IPS DF 19.7 (cell line): ENCODE measurements at regions not wholly inside any gene's neighbourhood (a gene's known extent, or its start where the extent isn't known, plus 50 kb on each side); places are given as distances from the start of the nearest gene placed in this dataset.
A peak's percentile ranks its signal among the peaks of the same experiment; 100 is the strongest.

ENCODE experiments used
- DNase-seq: peaks from one replicate; pipeline ENCODE4 v3.0.0-alpha.2; 2013; ENCODE audit warnings: low read depth, low spot score

DNA sequence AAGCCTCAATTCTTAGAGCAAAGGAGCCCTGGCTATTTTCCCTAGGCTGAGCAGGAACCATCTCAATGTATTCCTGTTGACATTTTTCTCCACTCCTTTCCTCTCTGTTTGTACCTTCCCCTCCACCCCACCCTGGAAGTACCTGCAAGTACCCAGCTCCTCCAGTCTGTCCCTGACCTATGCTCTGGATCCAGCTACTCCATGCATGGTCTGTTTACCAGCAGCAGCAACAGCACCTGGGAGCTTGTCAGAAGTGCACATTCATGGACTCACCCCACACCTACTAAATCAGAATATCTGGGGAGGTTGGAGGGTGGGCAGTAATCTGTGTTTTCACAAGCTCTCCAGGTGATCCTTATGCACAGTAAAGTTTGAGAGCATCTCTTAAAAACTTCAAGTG is 240.7 kb upstream of the UMPS start:
- DNase-seq: no peak

DNA sequence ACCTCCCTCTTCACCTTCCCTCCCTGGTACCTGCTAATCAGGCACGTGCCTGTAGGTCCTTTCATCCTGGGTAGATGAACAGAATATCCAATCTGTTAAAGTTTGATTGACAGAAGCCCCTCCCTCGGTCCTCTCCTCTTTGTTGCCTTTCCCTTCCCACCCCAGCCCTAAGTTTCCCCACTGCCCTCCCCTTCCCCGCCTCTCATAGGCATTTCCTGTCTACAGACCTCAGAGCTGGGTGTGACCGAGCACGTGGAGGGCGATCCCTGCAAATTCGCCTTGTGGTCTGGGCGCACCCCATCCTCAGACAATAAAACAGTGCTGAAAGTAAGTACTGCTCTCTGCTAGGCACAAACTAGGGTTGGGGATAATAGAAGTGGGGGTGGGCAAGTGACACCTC is 239.2 kb upstream of the UMPS start:
- no peak for DNase-seq

DNA sequence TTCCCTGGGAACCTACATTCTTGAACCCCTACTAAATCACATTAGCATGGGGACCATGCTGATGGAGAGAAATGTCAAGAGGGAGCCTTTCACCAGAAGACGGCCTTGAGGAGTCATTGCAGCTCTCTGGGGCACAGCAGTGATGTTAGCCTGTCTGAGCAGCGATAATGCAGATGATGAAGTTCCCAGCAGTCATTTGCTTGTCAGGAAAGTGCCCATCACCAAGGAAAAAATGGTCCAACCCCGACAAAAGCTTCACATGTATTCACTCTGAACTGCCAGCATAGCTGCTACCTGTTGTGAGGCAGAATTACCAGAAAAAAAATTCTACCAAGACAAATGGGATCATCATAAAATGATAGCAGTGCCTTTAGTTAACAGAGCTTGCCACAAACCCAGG is 238.4 kb upstream of the UMPS start:
- DNase-seq: no peak

DNA sequence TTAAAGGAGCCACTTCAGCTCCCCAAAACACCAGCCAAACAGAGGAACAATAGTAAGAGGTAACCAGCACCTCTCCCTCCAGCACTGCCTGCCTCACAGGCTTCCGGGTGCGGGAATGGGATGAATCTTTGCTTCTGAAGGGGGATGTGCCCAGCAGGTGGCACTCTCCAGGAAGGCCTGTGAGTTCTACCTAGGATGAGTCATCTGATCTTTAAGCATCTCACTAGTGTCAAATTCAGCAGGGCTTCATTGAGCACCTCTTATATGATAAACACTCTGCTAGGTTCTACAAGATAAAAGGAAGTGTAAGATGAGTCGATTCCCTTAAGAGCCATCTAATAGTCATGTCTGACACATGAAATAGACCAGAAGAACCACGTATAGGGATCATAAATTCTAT is 237.4 kb upstream of the UMPS start:
- DNase-seq: peak; percentile 59

DNA sequence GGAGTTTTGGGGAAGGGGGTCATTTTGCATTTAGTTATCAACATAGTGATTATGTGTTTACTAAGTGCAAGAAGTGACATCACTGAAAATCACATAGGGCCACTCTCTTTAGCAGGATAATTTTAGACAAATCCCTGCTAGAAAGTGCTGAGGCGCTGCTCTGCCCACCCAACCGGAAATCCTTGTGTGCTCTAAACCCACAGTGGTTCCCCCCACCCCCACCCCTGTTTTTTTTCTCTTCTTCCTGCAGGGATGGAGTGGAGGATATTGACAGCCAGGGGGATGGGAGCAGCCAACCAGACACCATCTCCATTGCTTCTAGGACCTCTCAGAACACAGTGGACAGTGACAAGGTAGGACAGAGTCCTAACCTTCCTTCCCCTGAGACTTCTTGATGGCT is 234.2 kb upstream of the UMPS start:
- DNase-seq: no peak

DNA sequence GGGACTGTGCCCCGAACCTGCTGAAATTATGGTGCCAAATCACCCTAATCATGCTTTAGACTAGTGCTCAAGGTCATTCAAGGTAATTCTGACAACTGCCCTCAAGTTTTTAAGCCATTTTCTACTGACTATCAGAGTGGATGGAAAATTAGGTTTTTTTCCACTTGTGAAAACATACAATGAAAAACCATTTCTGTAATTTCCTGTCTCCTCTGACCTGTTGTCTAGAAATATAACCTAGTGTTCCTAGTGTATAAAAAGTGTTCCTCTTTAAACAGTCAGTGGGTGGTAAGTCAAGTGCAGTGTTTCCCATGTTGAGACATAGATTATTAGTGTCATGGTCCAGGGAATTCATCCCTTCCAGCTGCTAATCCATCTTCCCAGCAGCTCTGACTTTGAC is 232.8 kb upstream of the UMPS start:
- no peak for DNase-seq

DNA sequence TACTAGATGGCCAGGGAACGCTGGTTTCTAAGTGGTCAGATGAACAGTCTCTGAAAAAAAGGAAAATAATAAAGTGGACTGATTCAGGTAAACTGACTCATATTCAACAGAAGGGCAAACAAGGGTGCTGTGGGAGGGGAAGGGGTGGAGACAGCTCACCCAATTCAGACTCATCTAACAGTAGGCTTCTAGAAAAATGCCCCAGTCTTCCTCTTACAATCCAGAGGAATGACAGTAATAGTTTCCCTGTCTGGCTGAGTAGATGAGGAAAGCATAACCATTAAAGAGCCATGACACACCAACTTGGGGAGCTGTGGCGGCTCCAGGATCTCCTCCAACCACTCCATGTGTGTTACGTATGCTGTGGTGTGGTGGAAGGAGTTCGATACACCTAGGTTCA is 231.4 kb upstream of the UMPS start:
- no peak for DNase-seq

DNA sequence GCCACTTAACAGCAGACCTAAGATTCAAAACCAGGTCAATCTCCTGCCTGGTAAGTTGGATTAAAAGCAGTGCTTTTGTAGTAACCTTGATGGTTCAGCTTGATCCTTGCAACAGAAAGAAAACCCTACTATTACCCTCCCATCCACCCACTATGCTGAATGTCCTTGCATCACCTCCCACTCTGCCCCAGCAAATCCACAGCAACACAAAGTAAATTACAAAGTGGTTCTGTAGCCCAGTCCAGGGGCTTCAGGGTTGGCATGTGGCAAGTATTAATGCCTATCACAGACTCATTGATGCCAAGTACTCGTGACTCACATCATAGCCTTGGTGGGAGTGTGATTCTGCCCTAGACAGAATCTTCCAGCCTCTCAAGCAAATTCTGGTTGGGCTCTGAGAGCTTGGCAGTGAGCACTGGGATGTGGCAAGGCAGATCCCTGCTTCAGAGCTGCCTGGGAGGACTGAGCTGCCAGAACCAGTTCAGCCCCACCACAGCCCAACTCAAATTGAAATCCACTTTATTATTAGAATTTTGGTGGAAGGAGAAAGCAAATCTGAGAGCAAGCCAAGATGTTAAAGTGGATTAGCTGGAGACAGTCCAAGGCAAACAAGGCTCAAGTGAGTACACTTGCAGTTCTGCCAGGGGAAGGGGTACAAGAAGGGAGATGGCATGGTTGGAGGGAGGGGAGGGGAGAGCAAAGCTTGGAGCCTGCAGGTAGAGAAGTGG is 225.8 kb upstream of the UMPS start:
- no peak for DNase-seq

DNA sequence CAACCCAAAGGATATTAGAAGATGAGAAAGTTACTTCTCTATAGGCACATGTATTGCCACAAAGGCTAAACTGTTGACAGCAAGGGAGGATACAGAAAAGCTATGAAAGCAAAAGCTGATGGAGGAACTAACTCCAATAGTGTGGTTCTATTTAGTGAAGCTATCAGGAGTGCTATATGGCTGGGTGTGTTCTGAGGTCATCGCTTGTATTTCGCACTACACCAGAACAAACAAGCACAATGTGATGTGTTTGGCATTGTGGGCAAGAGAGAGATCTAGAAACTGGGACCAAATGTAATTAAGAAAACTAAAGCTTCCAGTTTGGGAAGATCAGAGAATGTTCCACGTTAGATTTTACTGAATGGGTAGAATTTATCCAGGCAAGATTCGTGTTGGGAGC is 220.4 kb upstream of the UMPS start:
- DNase-seq: no peak

GRCh38 chr3:124510290-124510689 is 220.0 kb upstream of the UMPS start:
- DNase-seq: no peak

GRCh38 chr3:124512881-124513609 is 217.2 kb upstream of the UMPS start:
- DNase-seq: no peak

DNA sequence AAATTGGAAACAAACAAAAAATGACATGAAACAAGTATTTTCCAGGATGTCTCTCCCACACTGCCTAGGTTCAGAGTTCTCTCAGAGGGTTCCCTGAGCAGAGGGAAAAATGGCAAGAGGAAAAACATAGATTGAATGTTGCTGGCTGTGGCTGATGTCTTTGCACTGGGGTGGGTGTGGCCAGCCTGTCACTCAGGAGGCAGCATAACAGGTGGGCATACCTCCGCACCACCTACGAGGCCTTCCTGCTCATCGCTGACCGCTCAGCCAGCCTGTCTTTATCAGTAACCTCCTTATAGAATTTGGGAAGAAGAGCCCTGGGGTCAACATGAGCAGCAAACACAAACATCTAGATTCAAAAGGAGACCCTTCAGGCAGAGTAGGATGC is 216.6 kb upstream of the UMPS start:
- DNase-seq: no peak

GRCh38 chr3:124514683-124515082 is 215.6 kb upstream of the UMPS start:
- no peak for DNase-seq

DNA sequence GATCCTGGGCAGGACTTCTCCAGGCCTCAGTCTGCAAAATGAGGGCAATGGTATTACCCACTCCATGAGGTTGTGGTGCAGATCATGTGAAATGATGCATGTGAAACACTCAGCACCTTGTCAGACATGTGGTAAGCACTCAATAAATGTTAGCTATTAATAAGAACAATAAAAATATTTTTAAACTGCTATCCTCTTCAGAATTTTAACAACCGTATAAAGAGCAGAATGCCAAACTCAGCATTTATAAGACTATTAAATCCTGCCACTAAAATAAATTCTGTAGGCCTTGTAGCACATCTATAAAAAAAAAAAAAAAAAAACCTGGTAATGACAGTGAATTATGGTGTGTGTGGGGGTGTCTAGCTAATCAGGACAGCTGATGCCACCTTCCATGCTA is 213.9 kb upstream of the UMPS start:
- DNase-seq: no peak

- DNase-seq: no peak
Measured at GRCh38 chr3:124517306-124517705, 212.9 kb upstream of the UMPS start.

DNA sequence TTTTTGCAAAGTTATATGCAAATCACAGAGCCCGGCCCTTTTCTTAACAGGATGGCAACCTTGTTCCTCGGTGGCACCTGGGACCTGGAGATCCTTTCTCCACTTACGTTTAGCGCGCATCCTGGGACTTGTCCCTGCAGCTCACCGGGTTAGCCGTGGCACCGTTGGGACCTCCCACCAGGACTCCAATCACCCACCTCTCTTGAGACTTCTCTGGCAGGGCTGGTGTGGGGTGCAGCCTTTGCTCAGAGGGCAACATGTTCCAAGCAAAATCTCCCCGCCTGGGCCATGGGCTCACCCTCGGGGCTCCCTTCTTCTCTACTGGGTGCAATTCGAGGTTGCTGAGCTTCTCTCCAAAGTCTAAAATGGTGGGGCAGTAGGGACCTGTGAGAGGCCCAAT is 211.9 kb upstream of the UMPS start:
- DNase-seq: no peak

DNA sequence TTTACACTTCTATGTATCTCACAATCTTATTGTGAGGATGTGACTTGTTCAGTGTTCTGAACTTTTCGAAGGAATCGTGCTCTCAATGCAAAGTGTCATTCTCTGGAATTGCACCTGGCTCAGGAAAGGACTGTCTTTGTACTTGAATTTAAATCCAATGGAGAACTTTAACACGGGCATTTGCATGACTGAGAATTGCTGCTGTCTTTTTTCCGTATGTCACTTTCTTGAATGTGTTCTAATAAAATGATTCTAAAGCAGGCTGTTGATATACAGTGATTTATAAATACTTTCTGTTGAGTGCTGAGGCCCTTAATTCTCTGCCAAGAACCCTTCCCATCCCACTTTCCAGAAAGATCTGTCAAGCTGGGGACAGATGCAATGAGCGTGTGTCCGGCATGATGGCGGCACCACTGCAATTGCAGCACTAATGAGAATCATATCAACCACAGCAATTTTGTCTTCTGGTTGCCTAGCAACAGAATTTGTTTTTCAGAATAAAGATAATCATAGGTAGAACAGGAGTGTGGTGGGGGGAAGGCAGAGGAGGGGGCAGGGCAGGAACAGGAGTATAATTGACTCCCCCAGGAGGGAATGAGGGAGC is 210.6 kb upstream of the UMPS start:
- DNase-seq: no peak

DNA sequence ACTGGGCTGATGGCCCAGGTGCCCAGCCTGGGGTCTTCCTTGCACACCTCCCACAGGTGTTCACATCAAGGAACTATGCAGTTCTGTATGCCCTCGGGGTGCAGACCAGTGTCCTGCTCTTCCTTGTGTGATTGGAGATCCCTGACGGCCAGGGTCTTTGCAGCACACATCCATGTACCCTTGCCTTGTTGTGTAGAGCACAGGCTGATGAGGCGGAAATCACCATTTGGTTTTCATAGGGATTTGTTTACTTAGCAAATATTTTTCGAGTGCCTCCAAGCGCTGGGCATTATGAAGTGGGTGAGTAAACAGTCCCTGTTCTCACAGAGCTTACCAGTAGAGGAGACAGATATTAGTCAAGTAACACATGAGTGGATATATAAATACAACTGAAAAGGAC is 209.3 kb upstream of the UMPS start:
- DNase-seq: no peak

DNA sequence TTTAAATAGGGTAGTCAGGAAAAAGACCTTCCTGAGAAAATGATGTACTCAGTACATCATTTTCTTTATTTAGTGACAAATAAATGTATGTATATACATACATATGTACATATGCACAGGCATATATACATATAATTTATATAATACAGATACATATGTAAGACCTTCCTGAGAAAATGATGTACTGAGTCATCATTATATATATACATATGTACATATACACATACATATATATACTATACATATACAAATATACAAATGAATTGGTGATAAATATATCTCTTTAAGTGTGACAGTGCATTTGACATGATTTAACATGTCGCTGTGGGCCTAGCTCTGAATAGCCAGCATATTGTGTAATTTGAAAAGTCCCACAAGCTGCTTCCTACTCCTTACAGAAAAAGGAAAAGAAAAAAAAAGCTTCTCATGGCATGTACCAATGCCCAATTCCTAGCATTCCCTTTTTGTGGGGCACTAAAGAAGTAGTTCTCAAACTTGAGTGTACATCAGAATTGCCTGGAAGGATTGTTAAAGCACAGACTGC is 208.1 kb upstream of the UMPS start:
- no peak for DNase-seq

DNA sequence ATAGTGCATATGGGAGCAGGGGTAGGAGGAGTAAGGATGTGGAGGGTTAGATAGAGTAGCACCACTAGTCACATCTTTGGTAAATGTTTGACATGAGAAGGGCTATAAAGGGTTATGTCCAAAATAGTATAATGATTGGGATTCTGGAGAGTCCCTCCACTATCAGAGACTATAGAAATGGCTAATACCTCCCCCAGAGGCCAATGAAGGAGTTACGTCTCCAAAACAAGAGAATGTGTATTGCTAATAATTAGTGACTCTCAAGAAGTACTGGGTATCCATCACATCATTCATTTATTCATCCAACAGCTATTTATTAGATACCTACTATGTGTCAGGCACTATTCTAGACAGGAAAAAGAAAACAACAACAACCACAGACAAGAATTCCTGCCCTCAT is 203.7 kb upstream of the UMPS start:
- no peak for DNase-seq

DNA sequence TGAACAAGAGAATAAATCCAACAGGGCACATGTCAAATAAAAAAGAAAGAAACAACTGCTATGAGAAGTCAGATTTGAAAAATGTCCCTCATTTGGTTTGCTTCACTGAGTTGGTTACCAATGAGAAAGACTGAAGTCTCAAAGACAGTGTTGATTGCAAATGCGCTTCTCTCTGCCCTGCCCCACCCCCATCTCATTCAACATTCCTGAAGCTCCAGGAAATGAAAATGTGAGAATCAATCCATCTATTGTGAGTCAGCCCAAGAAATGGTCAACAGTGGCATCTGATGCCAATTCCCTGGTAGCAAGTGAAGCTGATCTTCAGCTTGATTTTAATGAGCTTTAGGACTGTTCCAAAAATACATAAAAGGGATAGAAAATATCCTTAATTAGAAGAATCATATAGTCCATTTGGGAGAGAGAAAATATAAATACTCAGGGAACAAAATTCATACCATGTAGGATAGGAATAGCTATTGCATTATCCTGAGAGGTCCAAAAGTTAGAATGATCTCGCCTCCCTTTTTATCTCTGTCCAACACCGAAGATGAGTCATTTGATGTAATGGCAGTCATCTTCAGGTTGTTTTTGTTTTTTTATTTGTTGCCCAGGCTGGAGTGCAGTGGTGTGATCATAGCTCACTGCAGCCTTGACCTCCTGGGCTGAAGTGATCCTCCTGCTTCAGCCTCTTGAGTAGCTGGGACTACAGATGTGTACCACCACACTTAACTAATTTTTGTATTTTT is 200.3 kb upstream of the UMPS start:
- DNase-seq: no peak

DNA sequence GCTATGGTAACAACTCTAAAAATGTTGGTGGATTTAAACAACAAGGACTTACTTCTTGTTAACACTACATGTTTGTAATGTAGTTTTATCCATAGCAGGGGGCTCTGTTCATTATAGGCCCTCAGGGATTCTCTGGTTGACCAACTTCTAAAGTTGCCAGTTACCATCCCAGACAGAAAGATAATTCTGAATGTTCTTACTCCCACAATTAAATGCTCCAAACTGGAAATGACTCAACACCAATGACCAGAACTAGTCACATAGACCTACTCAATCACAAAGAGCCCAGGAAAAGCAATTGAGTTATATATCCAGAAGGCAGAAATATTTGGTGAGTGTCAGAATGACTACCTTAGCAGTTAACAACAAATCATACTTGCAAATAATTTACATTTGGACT is 199.3 kb upstream of the UMPS start:
- DNase-seq: no peak
